ELF-1 (cell line): ENCODE measurements at regions not wholly inside any gene's neighbourhood (a gene's known extent, or its start where the extent isn't known, plus 50 kb on each side); places are given as distances from the start of the nearest gene placed in this dataset.
"Not testable (repeated sequence)": the region's sequence is repeated elsewhere in the genome, so short reads cannot be mapped to it uniquely, and the experiment has no call there.

Experiments used
- DNase-seq: peaks from one replicate; pipeline ENCODE4 v3.0.0-alpha.2; 2016; ENCODE audit warnings: low read depth, low spot score

DNA sequence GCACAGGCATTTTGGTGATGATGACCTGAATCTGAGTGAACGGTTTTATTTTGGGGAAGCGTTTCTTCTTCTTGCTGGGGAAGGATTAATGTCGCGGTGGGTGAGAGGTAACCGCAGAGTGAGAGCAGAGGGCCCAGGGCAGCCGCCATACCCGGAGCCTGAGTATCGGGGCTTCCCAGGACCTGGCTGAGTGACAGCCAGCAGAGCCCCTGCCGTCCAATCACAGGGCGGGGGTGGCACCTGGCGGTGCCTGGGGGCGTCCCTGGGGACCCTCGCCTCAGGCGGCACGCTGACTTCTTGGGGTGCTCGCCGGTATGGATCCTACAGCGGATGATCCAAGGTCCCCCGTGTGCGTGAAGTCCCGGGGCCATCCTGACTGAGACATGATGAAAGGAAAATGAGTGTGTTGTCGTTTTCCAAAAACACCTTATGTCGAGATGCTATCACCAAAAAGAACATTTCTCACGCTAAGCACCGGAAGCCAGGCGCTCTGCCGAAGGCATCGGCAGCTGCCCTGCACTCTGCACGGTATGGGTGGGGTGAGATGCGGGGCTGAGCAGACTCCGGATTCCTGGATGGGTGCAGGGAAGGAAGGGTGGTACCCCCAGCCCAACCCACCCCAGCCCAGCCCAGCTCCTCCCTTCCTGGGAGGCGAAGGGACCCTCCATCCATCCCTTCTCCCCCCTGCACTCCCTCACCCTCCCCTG is 227.9 kb upstream of the SHH start:
- no peak for DNase-seq

DNA sequence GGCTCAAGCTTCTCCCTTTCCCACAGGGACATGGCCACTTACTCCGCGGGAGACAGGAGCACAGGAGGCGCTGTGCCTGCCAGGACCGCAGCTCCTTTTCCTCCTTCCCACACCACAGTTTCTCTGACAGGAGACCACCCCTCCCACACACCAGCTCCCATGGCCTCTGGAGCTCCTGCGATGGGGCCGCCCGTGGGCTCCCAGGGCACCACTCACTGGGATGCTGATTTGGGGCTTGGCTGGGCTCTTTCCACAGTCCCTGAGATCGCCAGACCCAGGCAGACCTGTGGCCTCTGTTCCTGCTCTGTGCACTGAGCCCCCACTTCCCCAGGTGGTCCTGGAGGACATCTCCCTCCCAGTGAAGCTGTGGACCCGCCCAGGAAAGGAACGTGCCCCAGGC is 226.9 kb upstream of the SHH start:
- DNase-seq = no peak

DNA sequence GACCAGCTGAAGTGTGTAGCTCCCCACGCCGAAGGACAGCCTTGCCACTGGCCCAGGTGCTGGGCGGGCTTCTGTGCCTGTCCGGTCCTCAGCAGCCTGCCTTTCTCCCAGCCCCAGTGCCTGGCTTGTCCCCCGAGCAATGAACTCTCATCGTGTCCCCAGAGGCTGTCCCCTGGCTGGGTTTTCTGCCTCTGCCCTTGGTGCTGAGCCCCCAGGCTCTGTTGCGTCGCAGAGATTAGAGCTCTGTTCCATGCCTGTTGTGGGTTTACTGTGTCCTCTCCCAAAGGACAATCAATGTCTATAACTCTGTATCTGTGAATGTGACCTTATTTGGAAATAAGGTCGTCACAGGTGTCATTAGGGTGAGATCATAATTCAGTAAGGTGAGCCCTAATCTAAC is 226.1 kb upstream of the SHH start:
- peak; percentile 23 for DNase-seq

DNA sequence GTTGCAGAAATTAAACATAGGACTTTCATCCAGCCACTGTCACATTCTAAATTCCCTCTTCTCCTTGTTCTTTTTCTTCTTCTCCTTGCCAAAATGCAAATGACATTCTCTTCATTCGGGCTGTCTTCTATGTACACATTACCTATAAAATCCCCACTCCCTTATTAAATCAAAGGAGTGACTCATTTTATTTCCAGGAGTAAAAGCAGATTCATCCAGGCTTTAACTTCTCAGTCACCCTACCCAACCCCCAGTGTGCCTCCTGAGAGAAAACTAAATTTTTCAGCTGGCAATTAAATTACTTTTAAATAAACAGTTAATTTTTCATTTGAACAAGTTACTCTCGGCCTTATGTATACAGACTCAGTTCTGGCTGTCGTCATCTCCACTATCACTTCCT is 223.9 kb upstream of the SHH start:
- DNase-seq = no peak

- DNase-seq = not testable (repeated sequence)
Measured at GRCh38 chr7:156035387-156035786, 223.1 kb upstream of the SHH start.

- DNase-seq = no peak
Measured at GRCh38 chr7:156034397-156034796, 222.1 kb upstream of the SHH start.

- DNase-seq = no peak
Measured at GRCh38 chr7:156032973-156033372, 220.7 kb upstream of the SHH start.

DNA sequence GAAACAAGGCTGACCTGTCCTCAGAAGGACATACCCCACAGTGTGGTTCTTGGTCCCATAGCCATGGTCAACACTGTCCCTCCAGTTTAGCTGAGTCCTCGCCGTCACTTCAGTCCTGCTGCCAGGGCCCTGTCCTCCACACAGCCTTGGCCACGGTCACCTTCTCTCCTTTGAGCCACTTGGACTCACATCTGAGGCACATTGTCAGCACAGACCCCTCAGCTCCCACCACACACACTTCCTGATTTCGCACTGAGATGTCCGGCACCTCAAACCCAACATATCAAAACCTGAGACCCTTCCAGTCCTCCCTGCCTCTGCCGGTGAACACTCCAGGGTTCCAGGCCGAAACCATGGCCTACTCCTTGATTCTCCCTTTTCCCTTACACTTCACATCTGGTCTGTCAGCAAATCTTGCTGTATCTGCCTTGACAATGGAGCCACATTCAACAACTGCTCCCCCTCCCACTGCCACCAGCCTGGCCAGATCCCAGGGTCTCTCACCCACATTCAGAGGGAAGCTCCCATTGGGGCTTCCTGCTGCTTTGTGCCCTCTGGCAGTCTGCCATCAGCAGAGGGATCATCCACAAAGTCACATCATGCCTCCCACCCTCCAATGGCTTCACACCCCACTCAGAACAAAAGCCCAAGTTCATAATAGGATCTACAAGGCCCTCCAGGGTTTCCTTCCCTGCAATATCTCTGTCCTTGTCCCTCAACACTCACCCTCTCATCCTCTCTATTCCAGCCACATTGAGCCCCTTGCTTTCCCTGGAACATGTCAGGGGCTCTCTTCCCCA is 219.6 kb upstream of the SHH start:
- no peak for DNase-seq

DNA sequence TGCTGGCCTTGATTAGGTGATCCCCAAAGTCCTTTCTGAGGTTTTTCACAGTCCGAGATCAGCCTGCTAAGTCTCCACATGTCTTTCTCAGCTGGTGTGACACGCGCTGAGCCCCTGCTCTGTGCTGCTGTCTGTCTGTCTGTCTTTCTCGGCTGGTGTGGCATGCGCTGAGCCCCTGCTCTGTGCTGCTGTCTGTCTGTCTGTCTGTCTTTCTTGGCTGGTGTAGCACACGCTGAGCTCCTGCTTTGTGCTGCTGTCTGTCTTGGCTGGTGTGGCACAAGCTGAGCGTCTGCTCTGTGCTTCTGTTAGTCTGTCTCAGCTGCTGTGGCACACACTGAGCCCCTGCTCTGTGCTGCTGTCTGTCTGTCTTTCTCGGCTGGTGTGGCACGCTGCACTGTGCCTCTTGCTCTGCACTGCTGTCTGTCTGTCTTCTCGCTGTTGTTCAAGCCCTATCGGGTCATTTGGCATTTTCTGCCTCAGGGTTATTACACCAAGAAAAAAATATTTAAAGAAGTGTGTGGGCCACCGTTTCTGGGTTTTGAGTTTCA is 217.3 kb upstream of the SHH start:
- no peak for DNase-seq

DNA sequence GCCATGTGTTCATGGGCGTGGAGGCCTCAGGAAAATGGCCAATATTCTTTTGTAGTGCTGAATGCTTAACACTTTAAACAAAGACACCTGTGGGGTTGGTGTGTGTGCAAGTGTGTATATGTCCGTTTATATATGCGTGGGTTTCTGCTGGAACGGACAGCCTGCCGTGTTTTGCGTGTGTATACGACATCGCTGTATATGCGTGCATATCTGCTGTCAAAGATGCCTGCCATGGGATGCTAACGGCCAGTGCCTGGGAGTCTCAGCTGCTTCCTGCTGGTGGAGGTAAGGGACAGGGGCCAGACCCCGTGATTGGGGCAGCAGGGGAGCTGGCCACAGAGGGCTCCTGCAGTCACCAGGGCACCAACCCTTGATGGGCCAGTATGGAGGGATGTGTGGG is 216.3 kb upstream of the SHH start:
- DNase-seq = no peak

GRCh38 chr7:156027821-156028220 is 215.6 kb upstream of the SHH start:
- no peak for DNase-seq

DNA sequence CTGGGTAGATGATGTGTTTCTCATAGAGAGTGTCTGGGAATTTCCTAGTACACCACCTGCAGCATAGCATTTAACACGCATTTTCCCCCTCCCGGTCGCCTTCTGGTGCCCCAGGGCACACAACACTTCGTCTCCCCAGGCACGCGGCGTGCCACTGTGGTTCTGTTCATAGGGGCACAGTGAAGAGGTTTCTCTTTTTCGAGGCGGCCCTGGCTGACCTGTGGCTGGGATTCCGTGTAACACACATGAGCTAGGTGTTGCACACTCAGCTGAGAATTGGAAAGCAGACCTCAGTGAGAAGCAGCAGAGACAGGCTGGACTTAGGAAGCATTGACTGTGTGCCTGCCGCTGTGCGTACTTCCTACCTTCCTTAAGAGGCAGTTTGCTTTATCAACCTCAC is 214.3 kb upstream of the SHH start:
- DNase-seq = no peak

GRCh38 chr7:156026076-156026600 is 213.9 kb upstream of the SHH start:
- no peak for DNase-seq

GRCh38 chr7:156025675-156026074 is 213.4 kb upstream of the SHH start:
- DNase-seq = no peak

- DNase-seq = no peak
Measured at GRCh38 chr7:156024201-156024600, 211.9 kb upstream of the SHH start.

DNA sequence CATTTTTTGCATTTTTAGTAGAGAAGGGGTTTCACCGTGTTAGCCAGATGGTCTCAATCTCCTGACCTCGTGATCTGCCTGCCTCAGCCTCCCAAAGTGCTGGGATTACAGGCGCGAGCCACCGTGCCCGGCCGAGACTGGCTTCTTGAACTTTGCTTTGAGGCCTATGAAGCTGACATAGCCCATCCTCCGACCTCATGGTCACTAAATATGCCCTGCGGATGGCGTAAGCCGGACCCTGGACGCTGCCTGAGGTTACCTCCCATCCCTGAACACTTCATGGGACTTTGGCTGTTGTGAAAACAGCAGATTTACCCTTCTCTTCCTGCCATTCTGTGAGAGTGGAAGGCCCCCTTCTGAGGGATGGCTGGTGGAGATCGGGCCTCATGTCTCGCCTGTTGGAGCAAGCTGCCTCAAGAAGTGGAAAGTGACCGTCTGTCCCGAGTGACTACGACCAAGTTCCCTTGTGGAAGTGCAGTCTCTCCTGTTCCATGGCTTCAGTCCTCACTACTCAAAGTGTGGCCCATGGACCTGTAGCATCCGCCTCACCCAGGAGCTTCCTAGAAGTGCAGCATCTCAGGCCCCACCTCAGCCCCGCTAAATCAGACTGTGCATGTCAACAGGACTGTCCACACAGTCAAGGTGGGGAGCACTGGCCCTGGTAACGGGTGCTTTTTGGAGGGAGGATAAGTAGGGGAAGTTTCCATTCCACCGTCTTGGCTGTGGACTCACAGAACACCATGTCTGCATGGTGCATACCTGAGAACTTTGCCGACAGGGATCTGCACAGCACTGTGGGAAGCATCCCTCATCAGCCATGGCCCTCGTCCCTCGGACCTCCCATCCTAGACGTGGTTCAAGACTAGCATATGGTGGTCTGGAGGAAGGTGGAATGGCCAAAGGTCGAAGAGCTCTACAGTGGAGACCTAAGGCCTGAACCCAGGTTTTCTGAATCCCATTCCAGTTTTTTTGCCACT is 210.5 kb upstream of the SHH start:
- no peak for DNase-seq

GRCh38 chr7:156021471-156021870 is 209.2 kb upstream of the SHH start:
- no peak for DNase-seq

- no peak for DNase-seq
Measured at GRCh38 chr7:156020566-156020965, 208.3 kb upstream of the SHH start.

- no peak for DNase-seq
Measured at GRCh38 chr7:156019776-156020565, 207.7 kb upstream of the SHH start.

- DNase-seq = no peak
Measured at GRCh38 chr7:156019308-156019707, 207.0 kb upstream of the SHH start.
